ENCODE measurements at regions not wholly inside any gene's neighbourhood (a gene's known extent, or its start where the extent isn't known, plus 50 kb on each side); places are given as distances from the start of the nearest gene placed in this dataset.
"Not testable (repeated sequence)": the region's sequence is repeated elsewhere in the genome, so short reads cannot be mapped to it uniquely, and the experiment has no call there.

- Mint-ChIP-seq H3K27ac (no peak overlapping the region), H3K4me1 (no peaks in the 10 kb centered on the region), H3K4me3 (no peak overlapping the region), H3K9me3 (peaks cover 11 to 62% (median 32%) of the 10 kb centered on the region in 6 donors), H3K27me3 (ENCODE audit: low read depth in 3 of 3) (peaks cover 0 to 4% (median 0%) of the 10 kb centered on the region in 3 donors), H3K36me3 (peaks cover 0 to 4% (median 0%) of the 10 kb centered on the region in 3 donors)
- no peak for DNase-seq
These were observed 517.9 kb upstream of the PRR20A start for GRCh38 chr13:56622840-56623239.

- H3K9me3 Mint-ChIP-seq, result peaks cover 28 to 77% (median 61%) of the 10 kb centered on the region in 6 donors
- H3K27ac Mint-ChIP-seq; H3K36me3 Mint-ChIP-seq; H3K4me3 Mint-ChIP-seq; H3K27me3 Mint-ChIP-seq (ENCODE audit: low read depth in 3 of 3); DNase-seq; H3K4me1 Mint-ChIP-seq: not testable (repeated sequence)
These were observed 511.8 kb upstream of the PRR20A start for GRCh38 chr13:56628886-56629285.

GRCh38 chr13:56631060-56631459 is 509.7 kb upstream of the PRR20A start:
- H3K27ac Mint-ChIP-seq; H3K36me3 Mint-ChIP-seq; H3K4me1 Mint-ChIP-seq; H3K4me3 Mint-ChIP-seq; DNase-seq; H3K27me3 Mint-ChIP-seq (ENCODE audit: low read depth in 3 of 3): not testable (repeated sequence)
- peaks cover 21 to 64% (median 58%) of the 10 kb centered on the region in 6 donors for H3K9me3 Mint-ChIP-seq

- no peaks in the 10 kb centered on the region for H3K36me3 Mint-ChIP-seq
- no peak for DNase-seq
- peaks cover 0 to under 1% (median 0%) of the 10 kb centered on the region in 3 donors for H3K27me3 Mint-ChIP-seq (ENCODE audit: low read depth in 3 of 3)
- no peak overlapping the region for H3K4me3 Mint-ChIP-seq
- H3K27ac Mint-ChIP-seq, result no peak overlapping the region
- H3K9me3 Mint-ChIP-seq, result peaks cover 15 to 62% (median 30%) of the 10 kb centered on the region in 6 donors
- no peaks in the 10 kb centered on the region for H3K4me1 Mint-ChIP-seq
These were observed 487.7 kb upstream of the PRR20A start for GRCh38 chr13:56653043-56653442.

GRCh38 chr13:56659041-56659471 is 481.7 kb upstream of the PRR20A start:
- no peak for DNase-seq
- H3K4me3 Mint-ChIP-seq, result no peak overlapping the region
- no peak overlapping the region for H3K27ac Mint-ChIP-seq
- H3K9me3 Mint-ChIP-seq, result peaks cover 9 to 47% (median 35%) of the 10 kb centered on the region in 6 donors
- H3K36me3 Mint-ChIP-seq, result no peaks in the 10 kb centered on the region
- H3K27me3 Mint-ChIP-seq (ENCODE audit: low read depth in 3 of 3), result peaks cover 0 to 1% (median 0%) of the 10 kb centered on the region in 3 donors
- H3K4me1 Mint-ChIP-seq, result no peaks in the 10 kb centered on the region

- H3K27me3 Mint-ChIP-seq (ENCODE audit: low read depth in 3 of 3), result peaks cover 0 to 2% (median 0%) of the 10 kb centered on the region in 3 donors
- peaks cover 12 to 42% (median 27%) of the 10 kb centered on the region in 6 donors for H3K9me3 Mint-ChIP-seq
- no peaks in the 10 kb centered on the region for H3K4me1 Mint-ChIP-seq
- DNase-seq, result no peak
- no peak overlapping the region for H3K27ac Mint-ChIP-seq
- H3K36me3 Mint-ChIP-seq, result peaks cover 0 to 4% (median 0%) of the 10 kb centered on the region in 3 donors
- no peak overlapping the region for H3K4me3 Mint-ChIP-seq
These were observed 470.2 kb upstream of the PRR20A start for GRCh38 chr13:56670563-56670962.

- DNase-seq, result no peak
- Mint-ChIP-seq H3K36me3 (peaks cover 0 to 3% (median 0%) of the 10 kb centered on the region in 3 donors), H3K4me1 (no peaks in the 10 kb centered on the region), H3K27me3 (ENCODE audit: low read depth in 3 of 3) (no peaks in the 10 kb centered on the region), H3K9me3 (peaks cover 8 to 42% (median 22%) of the 10 kb centered on the region in 6 donors), H3K4me3 (no peak overlapping the region), H3K27ac (no peak overlapping the region)
These were observed 459.3 kb upstream of the PRR20A start for GRCh38 chr13:56681404-56681803.

- no peak for DNase-seq
- H3K27me3 Mint-ChIP-seq (ENCODE audit: low read depth in 3 of 3), result no peaks in the 10 kb centered on the region
- peaks cover 2 to 32% (median 12%) of the 10 kb centered on the region in 6 donors for H3K9me3 Mint-ChIP-seq
- no peaks in the 10 kb centered on the region for H3K4me1 Mint-ChIP-seq
- H3K27ac Mint-ChIP-seq, result no peak overlapping the region
- H3K36me3 Mint-ChIP-seq, result peaks cover 0 to under 1% (median 0%) of the 10 kb centered on the region in 3 donors
- H3K4me3 Mint-ChIP-seq, result no peak overlapping the region
These were observed 453.6 kb upstream of the PRR20A start for GRCh38 chr13:56687131-56687530.

- no peaks in the 10 kb centered on the region for H3K27me3 Mint-ChIP-seq (ENCODE audit: low read depth in 3 of 3)
- no peaks in the 10 kb centered on the region for H3K4me1 Mint-ChIP-seq
- no peak overlapping the region for H3K4me3 Mint-ChIP-seq
- no peak for DNase-seq
- no peaks in the 10 kb centered on the region for H3K36me3 Mint-ChIP-seq
- peaks cover 10 to 66% (median 40%) of the 10 kb centered on the region in 6 donors for H3K9me3 Mint-ChIP-seq
- no peak overlapping the region for H3K27ac Mint-ChIP-seq
These were observed 443.7 kb upstream of the PRR20A start for GRCh38 chr13:56697011-56697410.

GRCh38 chr13:56700324-56700723 is 440.4 kb upstream of the PRR20A start:
- Mint-ChIP-seq H3K9me3 (peaks cover 10 to 55% (median 32%) of the 10 kb centered on the region in 6 donors), H3K27me3 (ENCODE audit: low read depth in 3 of 3) (no peaks in the 10 kb centered on the region), H3K4me3 (no peak overlapping the region), H3K27ac (no peak overlapping the region), H3K36me3 (peaks cover 0 to 3% (median 0%) of the 10 kb centered on the region in 3 donors), H3K4me1 (no peaks in the 10 kb centered on the region)
- no peak for DNase-seq

GRCh38 chr13:56706485-56706884 is 434.2 kb upstream of the PRR20A start:
- Mint-ChIP-seq H3K36me3 (peaks cover 0 to 3% (median 0%) of the 10 kb centered on the region in 3 donors), H3K9me3 (peaks cover 12 to 50% (median 33%) of the 10 kb centered on the region in 6 donors), H3K4me1 (no peaks in the 10 kb centered on the region), H3K27ac (no peak overlapping the region), H3K27me3 (ENCODE audit: low read depth in 3 of 3) (no peaks in the 10 kb centered on the region), H3K4me3 (no peak overlapping the region)
- DNase-seq, result no peak

- Mint-ChIP-seq H3K9me3 (peaks cover 3 to 36% (median 24%) of the 10 kb centered on the region in 6 donors), H3K27ac (no peak overlapping the region), H3K4me1 (no peaks in the 10 kb centered on the region), H3K36me3 (no peaks in the 10 kb centered on the region), H3K4me3 (no peak overlapping the region), H3K27me3 (ENCODE audit: low read depth in 3 of 3) (no peaks in the 10 kb centered on the region)
- no peak for DNase-seq
These were observed 427.1 kb upstream of the PRR20A start for GRCh38 chr13:56713656-56714055.

- Mint-ChIP-seq H3K4me1 (no peaks in the 10 kb centered on the region), H3K9me3 (peaks cover 9 to 52% (median 31%) of the 10 kb centered on the region in 6 donors)
These were observed 421.9 kb upstream of the PRR20A start for GRCh38 chr13:56718791-56719190.

GRCh38 chr13:56720841-56721240 is 419.9 kb upstream of the PRR20A start:
- peaks cover 9 to 45% (median 28%) of the 10 kb centered on the region in 6 donors for H3K9me3 Mint-ChIP-seq
- no peak overlapping the region for H3K27ac Mint-ChIP-seq
- peaks cover 0 to 1% (median 0%) of the 10 kb centered on the region in 3 donors for H3K27me3 Mint-ChIP-seq (ENCODE audit: low read depth in 3 of 3)
- DNase-seq, result no peak
- peaks cover 0 to 3% (median 3%) of the 10 kb centered on the region in 3 donors for H3K36me3 Mint-ChIP-seq
- no peak overlapping the region for H3K4me3 Mint-ChIP-seq
- no peaks in the 10 kb centered on the region for H3K4me1 Mint-ChIP-seq

More at GRCh38 chr13:56718791-56719190, 421.9 kb upstream of the PRR20A start:
- Mint-ChIP-seq H3K27me3 (ENCODE audit: low read depth in 3 of 3) (no peaks in the 10 kb centered on the region), H3K27ac (no peak overlapping the region), H3K36me3 (peaks cover 0 to 3% (median 3%) of the 10 kb centered on the region in 3 donors), H3K4me3 (no peak overlapping the region)
- no peak for DNase-seq

GRCh38 chr13:56735537-56735942 is 405.2 kb upstream of the PRR20A start:
- no peak for DNase-seq
- H3K27ac Mint-ChIP-seq, result no peak overlapping the region

More at GRCh38 chr13:56735537-56735942, 405.2 kb upstream of the PRR20A start:
- Mint-ChIP-seq H3K4me1 (no peaks in the 10 kb centered on the region), H3K27me3 (ENCODE audit: low read depth in 3 of 3) (no peaks in the 10 kb centered on the region), H3K9me3 (peaks cover 8 to 43% (median 31%) of the 10 kb centered on the region in 6 donors), H3K4me3 (no peak overlapping the region), H3K36me3 (peaks cover 0 to 6% (median 4%) of the 10 kb centered on the region in 3 donors)

Measured in immature natural killer cell (primary cell).